Activated CD8-positive, alpha-beta memory T cell treated with anti-CD3 and anti-CD28 coated beads, Interleukin-2, amount 50 U/mL, for 24 hours (primary cell): ENCODE measurements at regions not wholly inside any gene's neighbourhood (a gene's known extent, or its start where the extent isn't known, plus 50 kb on each side); places are given as distances from the start of the nearest gene placed in this dataset.

Experiments used
- DNase-seq: peaks from one replicate; pipeline ENCODE4 v3.0.0-alpha.2; 2020; ENCODE audit errors: extremely low read depth

GRCh38 chr9:117487555-117488175 is 72.8 kb upstream of the ASTN2 start:
- DNase-seq: no peak

GRCh38 chr9:117486426-117486825 is 71.6 kb upstream of the ASTN2 start:
- no peak for DNase-seq

GRCh38 chr9:117485176-117485575 is 70.3 kb upstream of the ASTN2 start:
- DNase-seq: no peak

- no peak for DNase-seq
These were observed 65.9 kb upstream of the ASTN2 start for GRCh38 chr9:117480729-117481128.

- no peak for DNase-seq
These were observed 65.4 kb upstream of the ASTN2 start for GRCh38 chr9:117480253-117480652.

- DNase-seq: no peak
These were observed 58.4 kb upstream of the ASTN2 start for GRCh38 chr9:117473293-117473692.

- DNase-seq: no peak
These were observed 56.0 kb upstream of the ASTN2 start for GRCh38 chr9:117470902-117471301.

- DNase-seq: no peak
These were observed 55.6 kb upstream of the ASTN2 start for GRCh38 chr9:117470455-117470854.

- no peak for DNase-seq
These were observed 51.3 kb upstream of the ASTN2 start for GRCh38 chr9:117466111-117466510.

GRCh38 chr9:117465706-117466105 is 50.8 kb upstream of the ASTN2 start:
- DNase-seq: no peak

- no peak for DNase-seq
These were observed 50.2 kb upstream of the ASTN2 start for GRCh38 chr9:117464941-117465616.
